Ovary (tissue), 7 donors: ENCODE measurements at regions not wholly inside any gene's neighbourhood (a gene's known extent, or its start where the extent isn't known, plus 50 kb on each side); places are given as distances from the start of the nearest gene placed in this dataset.

ENCODE experiments used
- DNase-seq, 5 donors: peaks; one replicate each; pipeline ENCODE4 v3.0.0-alpha.2; 2019 to 2020
- H3K27ac ChIP-seq, 2 donors: fragments of 200-600 bp; one replicate each; pipeline versions ENCODE4 v1.5.1 to v1.8.0; 2019 to 2022
- H3K27me3 ChIP-seq: fragments of 200-600 bp; one replicate; pipeline ENCODE4 v1.8.0; 2022
- H3K36me3 ChIP-seq: fragments of 200-600 bp; sonication (generic); one replicate; pipeline ENCODE4 v1.5.1; 2019
- H3K4me1 ChIP-seq: one replicate; pipeline ENCODE4 v1.8.1; 2013; ENCODE audit warnings: mild to moderate bottlenecking, moderate library complexity; ENCODE audit not compliant: insufficient read depth
- H3K4me3 ChIP-seq: fragments of 200-600 bp; sonication (generic); one replicate; pipeline ENCODE4 v1.5.1; 2017
- H3K9me3 ChIP-seq, 2 donors: fragments of 200-600 bp in 1 of 2; sonication (generic) in 1 of 2; one replicate each; pipeline versions ENCODE4 v1.5.1 to v1.8.1; 2013 to 2019; ENCODE audit warnings: mild to moderate bottlenecking in 1 of 2, moderate library complexity in 1 of 2
- EP300 ChIP-seq: sonication (generic); formaldehyde crosslinking; IDR thresholded peaks from one replicate; pipeline ENCODE4 v1.6.1; 2017; ENCODE audit warnings: antibody characterized with exemption
- POLR2A ChIP-seq: fragments of 450-650 bp; IDR thresholded peaks from one replicate; pipeline ENCODE4 v1.6.1; 2017; ENCODE audit warnings: antibody characterized with exemption, mild to moderate bottlenecking, moderate library complexity
- WGBS, 3 donors: extraction: QIAGEN DNeasy Blood & Tissue Kit in 1 of 3; methylation state at CpG; one replicate each; pipeline versions ENCODE4 v1.1.5 to v1.1.7; 2013 to 2017; 5-methylcytosine and 5-hydroxymethylcytosine counted together
- intact Hi-C, 4 donors: fragments of 100-400 bp; cut with DNase I; formaldehyde crosslinking; loops; one replicate each; pipeline versions ENCODE4 v1.11.0 to v1.15.1; 2022 to 2023
- TF ChIP-seq, protein P1 (sequence below), 3 donors: fragments of 450-650 bp in 2 of 3; fragments of 200-600 bp in 1 of 3; IDR thresholded peaks; one replicate each; pipeline versions ENCODE4 v1.5.1 to v1.8.0; 2016 to 2022; ENCODE audit warnings: antibody characterized with exemption in 3 of 3, mild to moderate bottlenecking in 1 of 3
- donor health status: DM: no; HTN: no; CAD: no; lungs with moderate emphysema.
- donor health status: DM: no; HTN: no; CAD: no.
- donor health status: Bipolar disorder and iron deficiency.
- donor health status: DM: no; HTN: no; CAD: no.
- donor health status: DM: yes; HTN: yes; CAD: no.

DNA sequence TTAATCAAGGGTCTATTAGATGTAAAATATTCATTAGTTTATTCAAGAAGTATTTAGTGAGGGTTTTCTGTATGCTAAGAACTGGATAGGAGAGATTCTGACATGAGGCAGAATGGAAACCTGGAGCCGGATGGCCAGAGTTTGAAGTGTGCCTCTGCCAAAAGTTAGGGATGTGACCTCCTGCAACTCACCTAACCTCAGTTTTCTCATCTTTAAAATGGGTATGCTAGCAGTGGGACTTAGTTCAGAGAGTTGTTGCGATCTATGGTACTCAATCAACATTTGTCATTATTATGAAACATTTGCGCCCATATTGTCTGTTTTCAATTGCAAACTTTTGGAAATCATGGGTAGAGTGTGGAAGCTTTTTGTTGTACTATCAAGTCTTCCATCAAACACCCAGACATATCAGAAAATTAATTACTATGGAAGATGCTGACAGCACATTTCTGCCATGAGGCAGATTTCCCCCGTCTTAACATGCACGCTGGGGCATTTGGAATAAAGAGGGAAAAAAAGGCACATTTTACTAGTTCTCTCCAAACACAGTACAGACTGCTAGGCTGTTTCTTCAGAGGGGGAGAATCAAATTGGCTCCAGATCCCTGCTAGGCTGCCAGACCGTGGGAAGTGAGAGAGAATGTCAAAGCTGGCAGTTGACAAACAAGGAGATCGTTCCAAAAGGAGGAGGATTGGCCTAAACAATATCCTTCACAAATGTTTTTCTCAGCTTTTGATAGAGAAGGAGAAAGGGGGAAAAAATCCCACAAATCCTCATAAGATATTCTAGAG is 205.3 kb upstream of the TSHZ2 start:
- WGBS, 3 donors = 56 to 59% (median 56%) methylated on average over 7 of the region's 7 CpGs
- no peak overlapping the region for H3K4me3 ChIP-seq
- no peak overlapping the region for H3K27ac ChIP-seq
- TF ChIP-seq EP300 = no peak
- peaks cover 4% of the 10 kb centered on the region for H3K4me1 ChIP-seq
- intact Hi-C loops = no loop called here
- no peaks in the 10 kb centered on the region for H3K9me3 ChIP-seq
- no peak for DNase-seq
- H3K27me3 ChIP-seq = no peaks in the 10 kb centered on the region
- H3K36me3 ChIP-seq = no peaks in the 10 kb centered on the region

DNA sequence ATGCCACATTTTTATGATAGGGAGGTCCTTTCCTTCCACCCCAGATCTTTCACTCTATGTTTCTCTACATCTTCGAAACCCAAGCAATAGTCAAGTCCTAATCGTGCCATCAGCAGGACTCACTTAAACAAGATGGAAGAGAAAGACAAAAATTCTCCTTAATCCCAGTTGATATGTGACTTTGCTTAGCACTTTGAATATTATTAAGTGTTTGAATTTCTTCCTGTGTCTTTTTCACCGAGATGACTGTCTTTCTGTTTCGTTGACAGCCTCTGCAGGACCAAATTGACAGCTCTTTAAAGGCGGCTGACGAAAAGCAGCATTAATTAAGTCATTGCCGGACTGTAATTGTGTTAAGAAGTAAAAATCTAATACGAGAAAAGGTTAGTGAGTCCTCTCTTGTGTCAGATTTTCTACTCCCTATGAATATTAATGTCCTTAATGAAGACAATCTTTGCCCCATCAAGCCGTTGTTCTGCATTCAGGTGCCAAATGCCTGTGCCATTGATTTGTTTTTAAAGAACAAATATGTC is 208.8 kb upstream of the TSHZ2 start:
- no peak for DNase-seq
- Histone ChIP-seq H3K27ac (no peak overlapping the region), H3K9me3 (no peaks in the 10 kb centered on the region), H3K4me1 (peaks cover 2% of the 10 kb centered on the region), H3K4me3 (no peak overlapping the region), H3K36me3 (no peaks in the 10 kb centered on the region), H3K27me3 (no peaks in the 10 kb centered on the region)
- WGBS, 3 donors = 90 to 93% (median 90%) methylated on average over 9 of the region's 9 CpGs
- TF ChIP-seq, protein P1, sequence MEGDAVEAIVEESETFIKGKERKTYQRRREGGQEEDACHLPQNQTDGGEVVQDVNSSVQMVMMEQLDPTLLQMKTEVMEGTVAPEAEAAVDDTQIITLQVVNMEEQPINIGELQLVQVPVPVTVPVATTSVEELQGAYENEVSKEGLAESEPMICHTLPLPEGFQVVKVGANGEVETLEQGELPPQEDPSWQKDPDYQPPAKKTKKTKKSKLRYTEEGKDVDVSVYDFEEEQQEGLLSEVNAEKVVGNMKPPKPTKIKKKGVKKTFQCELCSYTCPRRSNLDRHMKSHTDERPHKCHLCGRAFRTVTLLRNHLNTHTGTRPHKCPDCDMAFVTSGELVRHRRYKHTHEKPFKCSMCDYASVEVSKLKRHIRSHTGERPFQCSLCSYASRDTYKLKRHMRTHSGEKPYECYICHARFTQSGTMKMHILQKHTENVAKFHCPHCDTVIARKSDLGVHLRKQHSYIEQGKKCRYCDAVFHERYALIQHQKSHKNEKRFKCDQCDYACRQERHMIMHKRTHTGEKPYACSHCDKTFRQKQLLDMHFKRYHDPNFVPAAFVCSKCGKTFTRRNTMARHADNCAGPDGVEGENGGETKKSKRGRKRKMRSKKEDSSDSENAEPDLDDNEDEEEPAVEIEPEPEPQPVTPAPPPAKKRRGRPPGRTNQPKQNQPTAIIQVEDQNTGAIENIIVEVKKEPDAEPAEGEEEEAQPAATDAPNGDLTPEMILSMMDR (IDR thresholded peaks at IDR 0.05) = no peak
- TF ChIP-seq POLR2A (no peak), EP300 (no peak)
- intact Hi-C loops = no loop called here

DNA sequence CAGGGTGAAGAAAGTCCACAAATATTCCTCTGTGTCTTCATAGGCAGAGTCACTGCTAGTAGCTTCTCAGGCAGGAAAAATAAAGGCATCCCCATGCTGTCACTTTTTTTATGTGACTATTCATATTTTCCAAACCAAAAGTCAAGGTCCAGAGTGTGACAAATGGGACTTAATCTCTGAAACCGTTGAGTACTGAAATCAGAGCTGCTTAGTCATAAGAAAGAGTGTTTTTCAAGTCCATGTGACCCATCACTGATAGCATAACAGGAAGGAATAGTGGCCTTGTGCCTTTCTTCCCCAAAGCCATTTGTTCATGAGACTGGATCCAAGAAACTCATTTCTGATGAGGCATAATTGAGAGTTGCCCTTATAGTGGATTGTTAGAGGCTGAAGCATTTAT is 210.3 kb upstream of the TSHZ2 start:
- DNase-seq = no peak
- TF ChIP-seq, protein P1 (IDR thresholded peaks at IDR 0.05) = no peak
- TF ChIP-seq POLR2A = no peak
- no peak for TF ChIP-seq EP300
- WGBS, 3 donors = 10 to 20% (median 15%) methylated on average over 1 of the region's 1 CpG
- Histone ChIP-seq H3K4me3 (no peak overlapping the region), H3K36me3 (no peaks in the 10 kb centered on the region), H3K27ac (no peak overlapping the region), H3K4me1 (no peaks in the 10 kb centered on the region), H3K27me3 (no peaks in the 10 kb centered on the region), H3K9me3 (no peaks in the 10 kb centered on the region)
- intact Hi-C loops = no loop called here

DNA sequence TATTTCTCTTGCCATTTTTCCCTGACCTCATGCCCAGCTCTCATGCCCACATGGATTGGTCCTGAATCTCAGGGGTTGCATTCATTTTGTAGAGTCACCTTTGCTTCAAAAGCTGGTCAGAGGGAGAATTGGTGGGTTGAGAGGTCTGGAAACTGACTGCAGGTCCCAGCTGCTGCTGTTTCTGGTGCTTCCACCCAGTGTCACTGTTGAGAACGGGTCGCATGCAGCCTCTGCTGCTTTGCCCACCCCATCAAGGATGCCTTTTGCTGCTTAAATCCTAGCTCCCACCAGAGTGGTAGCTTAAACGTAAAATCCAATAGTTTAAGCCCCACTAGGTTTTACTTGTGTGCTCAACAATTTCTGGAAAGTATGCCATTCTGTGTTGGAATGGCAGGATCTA is 211.4 kb upstream of the TSHZ2 start:
- WGBS, 3 donors = 94 to 97% (median 97%) methylated on average over 3 of the region's 3 CpGs

More for the DNA sequence above, 211.4 kb upstream of the TSHZ2 start:
- no peak overlapping the region for H3K4me3 ChIP-seq
- intact Hi-C loops = no loop called here
- TF ChIP-seq, protein P1 (IDR thresholded peaks at IDR 0.05) = no peak
- TF ChIP-seq POLR2A (no peak), EP300 (no peak)
- no peaks in the 10 kb centered on the region for H3K9me3 ChIP-seq
- H3K36me3 ChIP-seq = no peaks in the 10 kb centered on the region
- no peaks in the 10 kb centered on the region for H3K4me1 ChIP-seq
- DNase-seq = no peak
- no peaks in the 10 kb centered on the region for H3K27me3 ChIP-seq
- H3K27ac ChIP-seq = no peak overlapping the region
